SK-N-SH (cell line): ENCODE measurements at regions not wholly inside any gene's neighbourhood (a gene's known extent, or its start where the extent isn't known, plus 50 kb on each side); places are given as distances from the start of the nearest gene placed in this dataset.

Experiments
- CTCF ChIA-PET: fragments of 300-600, 350-600 bp; formaldehyde crosslinking; extraction: SDS; loops from one replicate; lab custom pipeline; 2021; lab: Yijun Ruan, JAX
- POLR2A ChIA-PET: fragments of 350-600 bp; sonication (Branson Sonifier 250); formaldehyde crosslinking; extraction: SDS; loops from one replicate; lab custom pipeline; 2020; ENCODE audit warnings: antibody characterized with exemption, inconsistent platforms; lab: Yijun Ruan, JAX
- DNase-seq: peaks from one replicate; pipeline ENCODE4 v3.0.0; 2012
- H2AFZ ChIP-seq: fragments of 200-600 bp; sonication (generic); 2 replicates; pipeline ENCODE4 v1.8.1; 2016; ENCODE audit warnings: antibody characterized with exemption, mild to moderate bottlenecking, low read depth
- H3F3A ChIP-seq: fragments of 200-600 bp; sonication (generic); replicated peaks from 2 replicates; pipeline ENCODE3; 2016; ENCODE audit warnings: antibody characterized with exemption, mild to moderate bottlenecking; ENCODE audit not compliant: insufficient read depth
- H3K27ac ChIP-seq, 2 experiments: fragments of 200-500 bp in 1 of 2; fragments of 200-600 bp in 1 of 2; sonication (Bioruptor generic) in 1 of 2; sonication (generic), shearing (Covaris generic) in 1 of 2; 2 replicates each; pipeline versions ENCODE4 v1.5.1 to v1.6.1; 2014 to 2016; ENCODE audit warnings: low read depth in 2 of 2, inconsistent platforms in 1 of 2, low read length in 1 of 2, mild to moderate bottlenecking in 1 of 2, mixed read lengths in 1 of 2
- H3K27me3 ChIP-seq: fragments of 200-600 bp; sonication (generic), shearing (Covaris generic); 2 replicates; pipeline ENCODE4 v1.6.1; 2016; ENCODE audit warnings: mixed run types; ENCODE audit not compliant: insufficient read depth
- H3K36me3 ChIP-seq, 2 experiments: fragments of 200-500 bp in 1 of 2; fragments of 200-600 bp in 1 of 2; sonication (Bioruptor generic) in 1 of 2; sonication (generic) in 1 of 2; replicated peaks in 1 of 2; 2 replicates each; pipeline versions ENCODE3 to v1.5.1; 2014 to 2016; ENCODE audit warnings: low read length in 1 of 2, mild to moderate bottlenecking in 1 of 2; ENCODE audit not compliant: insufficient read depth in 2 of 2, control insufficient read depth in 1 of 2
- H3K4me1 ChIP-seq, 2 experiments: fragments of 200-500 bp in 1 of 2; fragments of 200-600 bp in 1 of 2; sonication (Bioruptor generic) in 1 of 2; sonication (generic), shearing (Covaris generic) in 1 of 2; 2 replicates each; pipeline versions ENCODE4 v1.5.1 to v1.6.1; 2014 to 2016; ENCODE audit warnings: low read depth in 1 of 2, low read length in 1 of 2, mixed run types in 1 of 2; ENCODE audit not compliant: insufficient read depth in 2 of 2, control insufficient read depth in 1 of 2
- H3K4me2 ChIP-seq: fragments of 200-600 bp; sonication (generic), shearing (Covaris generic); 2 replicates; pipeline ENCODE4 v1.6.1; 2017; ENCODE audit warnings: mixed run types
- H3K4me3 ChIP-seq, 2 experiments: fragments of 200-500 bp in 1 of 2; fragments of 200-600 bp in 1 of 2; sonication (Bioruptor generic) in 1 of 2; sonication (generic), shearing (Covaris generic) in 1 of 2; 2 replicates each; pipeline versions ENCODE4 v1.5.1 to v1.8.1; 2014 to 2016; ENCODE audit warnings: low read depth in 2 of 2, inconsistent platforms in 1 of 2, low read length in 1 of 2, mild to moderate bottlenecking in 1 of 2, mixed read lengths in 1 of 2, moderate library complexity in 1 of 2
- H3K79me2 ChIP-seq: fragments of 200-600 bp; sonication (generic); 2 replicates; pipeline ENCODE4 v1.8.1; 2017; ENCODE audit warnings: mild to moderate bottlenecking; ENCODE audit not compliant: insufficient read depth
- H3K9ac ChIP-seq: fragments of 200-600 bp; sonication (generic); 2 replicates; pipeline ENCODE4 v1.6.1; 2017; ENCODE audit warnings: mixed run types
- H3K9me2 ChIP-seq: fragments of 200-600 bp; sonication (generic); 2 replicates; pipeline ENCODE4 v1.6.1; 2017; ENCODE audit warnings: mixed run types
- H3K9me3 ChIP-seq: fragments of 200-600 bp; sonication (generic); 2 replicates; pipeline ENCODE4 v1.6.1; 2017; ENCODE audit warnings: mixed run types, mild to moderate bottlenecking, moderate library complexity
- H4K20me1 ChIP-seq: fragments of 200-600 bp; sonication (generic); 2 replicates; pipeline ENCODE4 v1.6.1; 2017; ENCODE audit warnings: mild to moderate bottlenecking, mixed run types; ENCODE audit not compliant: insufficient read depth
- CHD2 ChIP-seq: fragments of 150-350 bp; IDR thresholded peaks from 2 replicates; pipeline ENCODE4 v1.6.1; 2018; ENCODE audit warnings: low read length; ENCODE audit not compliant: partially characterized antibody
- CTCF ChIP-seq: fragments of 200-600 bp; sonication (generic); IDR thresholded peaks from 2 replicates; pipeline ENCODE4 v1.6.1; 2017; ENCODE audit warnings: antibody characterized with exemption, mild to moderate bottlenecking, moderate library complexity
- ELF1 ChIP-seq: IDR thresholded peaks from 2 replicates; pipeline ENCODE4 v1.4.0; 2012
- EP300 ChIP-seq, 2 experiments: IDR thresholded peaks; 2 replicates each; pipeline versions ENCODE4 v1.4.0 to v1.6.1; 2012; ENCODE audit warnings: borderline replicate concordance in 1 of 2, low read depth in 1 of 2, low read length in 1 of 2
- EZH2phosphoT487 ChIP-seq: fragments of 200-600 bp; sonication (generic); IDR thresholded peaks from 2 replicates; pipeline ENCODE4 v1.6.1; 2017; ENCODE audit warnings: low read depth, mixed run types, mild to moderate bottlenecking, antibody characterized with exemption, moderate library complexity, borderline replicate concordance
- FOXJ3 ChIP-seq: sonication (generic); formaldehyde crosslinking; IDR thresholded peaks from 2 replicates; pipeline ENCODE4 v1.5.1; 2020; ENCODE audit warnings: mild to moderate bottlenecking, missing genetic modification reagents
- GATA2 ChIP-seq: sonication (generic); formaldehyde crosslinking; IDR thresholded peaks from 2 replicates; pipeline ENCODE4 v1.5.0; 2020; ENCODE audit warnings: mild to moderate bottlenecking, missing genetic modification reagents
- IRF3 ChIP-seq: fragments of 150-350 bp; IDR thresholded peaks from 2 replicates; pipeline ENCODE4 v1.6.1; 2016; ENCODE audit warnings: mild to moderate bottlenecking, low read depth, low read length
- JUND ChIP-seq: IDR thresholded peaks from 2 replicates; pipeline ENCODE4 v1.4.0; 2012
- MEF2A ChIP-seq: IDR thresholded peaks from 2 replicates; pipeline ENCODE4 v1.4.0; 2012; ENCODE audit warnings: low read depth, borderline replicate concordance
- NFIC ChIP-seq: IDR thresholded peaks from 2 replicates; pipeline ENCODE4 v1.4.0; 2012; ENCODE audit warnings: borderline replicate concordance
- NRF1 ChIP-seq: IDR thresholded peaks from 2 replicates; pipeline ENCODE4 v1.6.1; 2012; ENCODE audit warnings: low read depth, mild to moderate bottlenecking, low read length
- PBX3 ChIP-seq: IDR thresholded peaks from 2 replicates; pipeline ENCODE4; 2012
- POLR2AphosphoS5 ChIP-seq: IDR thresholded peaks from 2 replicates; pipeline ENCODE4 v1.6.1; 2012; ENCODE audit warnings: low read depth, low read length
- RAD21 ChIP-seq: IDR thresholded peaks from 2 replicates; pipeline ENCODE4 v1.6.1; 2012; ENCODE audit warnings: mild to moderate bottlenecking, low read length
- RFX5 ChIP-seq: IDR thresholded peaks from 2 replicates; pipeline ENCODE4 v1.6.1; 2012; ENCODE audit warnings: mild to moderate bottlenecking, improper control_type of control experiment, low read length
- RXRA ChIP-seq: IDR thresholded peaks from 2 replicates; pipeline ENCODE4 v1.4.0; 2012; ENCODE audit warnings: low read depth, mild to moderate bottlenecking, borderline replicate concordance
- YY1 ChIP-seq: IDR thresholded peaks from 2 replicates; pipeline ENCODE4 v1.4.0; 2012; ENCODE audit warnings: low read depth, mild to moderate bottlenecking
- ZBTB33 ChIP-seq: IDR thresholded peaks from 2 replicates; pipeline ENCODE4 v1.4.0; 2012; ENCODE audit warnings: low read depth, borderline replicate concordance
- WGBS: methylation state at CpG from one replicate; pipeline ENCODE4 v1.1.6; 2017; ENCODE audit warnings: low lambda C conversion rate; 5-methylcytosine and 5-hydroxymethylcytosine counted together

DNA sequence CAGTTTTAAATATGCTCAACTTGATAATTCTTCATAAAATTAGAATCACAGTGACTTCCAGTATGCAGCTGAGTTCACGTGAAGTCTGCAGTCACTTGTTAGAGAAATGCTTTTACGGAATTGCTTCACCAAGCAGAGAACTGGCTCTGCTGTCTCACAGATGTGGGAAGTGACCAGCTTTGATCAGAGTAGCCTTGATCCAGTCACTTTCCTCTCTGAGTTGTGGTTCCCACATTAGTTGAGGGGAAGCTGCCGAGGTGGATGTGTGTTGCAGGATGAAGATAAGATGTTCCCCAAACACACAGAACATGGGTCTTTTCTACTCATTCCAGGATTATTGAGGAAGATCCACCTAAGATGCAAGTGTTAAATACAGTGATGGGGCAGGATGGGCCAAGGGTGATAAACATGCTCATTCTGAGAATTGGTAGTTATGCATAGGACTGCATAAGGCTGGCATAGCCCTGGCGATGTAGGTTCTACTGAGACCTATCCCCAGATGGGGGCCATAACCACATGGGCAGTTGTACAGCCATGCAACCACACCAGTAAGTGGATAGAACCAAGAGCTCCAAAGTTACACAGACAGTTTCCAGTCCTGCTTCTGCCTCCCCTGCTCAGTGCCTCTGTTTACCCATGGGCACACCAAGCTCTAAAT lies 168.9 kb upstream of the MAF start:
- Histone ChIP-seq H3K4me1 (peaks cover 0 to 15% of the 10 kb centered on the region in 2 experiments; a peak in 1 of 4 replicates), H2AFZ (no peak overlapping the region), H3K9me2 (no peaks in the 10 kb centered on the region), H3F3A (no peaks in the 10 kb centered on the region), H4K20me1 (no peaks in the 10 kb centered on the region), H3K36me3 (no peaks in the 10 kb centered on the region), H3K4me2 (no peak overlapping the region), H3K79me2 (no peaks in the 10 kb centered on the region), H3K9ac (no peak overlapping the region), H3K4me3 (no peak overlapping the region), H3K27ac (no peak overlapping the region; a peak in 1 of 4 replicates), H3K9me3 (no peaks in the 10 kb centered on the region; the same call in 1 of the 2 replicates), H3K27me3 (no peaks in the 10 kb centered on the region)
- CTCF ChIA-PET: interaction anchor here (0.6 to 1.5 kb wide), 2 partner anchors 15 to 1105 kb away, joined by 3 read pairs; no protein-coding TSS in a partner anchor
- no peak for TF ChIP-seq JUND
- no peak for TF ChIP-seq GATA2 (CRISPR knock-in tag)
- TF ChIP-seq NRF1: no peak
- no peak for TF ChIP-seq RXRA
- TF ChIP-seq EP300 (IDR thresholded peaks at IDR 0.05; ENCODE audit: borderline replicate concordance in 1 of 2, low read depth in 1 of 2, low read length in 1 of 2): no peak
- TF ChIP-seq NFIC: no peak
- no peak for TF ChIP-seq ZBTB33
- POLR2A ChIA-PET: no interaction called here
- 60% methylated on average over 4 of the region's 4 CpGs for WGBS
- no peak for DNase-seq

GRCh38 chr16:79768276-79768970 lies 167.9 kb upstream of the MAF start:
- POLR2A ChIA-PET: no interaction called here
- no peak overlapping the region for H3K27ac ChIP-seq
- no peak overlapping the region for H3K9ac ChIP-seq
- no peak overlapping the region for H3K4me2 ChIP-seq
- no peaks in the 10 kb centered on the region for H3K27me3 ChIP-seq
- no peaks in the 10 kb centered on the region for H3K9me2 ChIP-seq
- WGBS: 51% methylated on average over 10 of the region's 10 CpGs
- H4K20me1 ChIP-seq: no peaks in the 10 kb centered on the region
- H3K79me2 ChIP-seq: no peaks in the 10 kb centered on the region
- H3K4me1 ChIP-seq: peaks cover 0 to 15% of the 10 kb centered on the region in 2 experiments; a peak in 1 of 4 replicates
- no peaks in the 10 kb centered on the region for H3F3A ChIP-seq
- H2AFZ ChIP-seq: no peak overlapping the region
- H3K4me3 ChIP-seq: no peak overlapping the region
- H3K36me3 ChIP-seq: no peaks in the 10 kb centered on the region
- CTCF ChIA-PET: interaction anchor here (0.7 to 0.9 kb wide), 2 partner anchors 22 to 81 kb away, joined by 3 read pairs; no protein-coding TSS in a partner anchor
- TF ChIP-seq EP300 (IDR thresholded peaks at IDR 0.05; ENCODE audit: borderline replicate concordance in 1 of 2, low read depth in 1 of 2, low read length in 1 of 2) (no peak), PBX3 (no peak), RAD21 (no peak), EZH2phosphoT487 (no peak), YY1 (no peak), MEF2A (no peak), FOXJ3 (no peak), IRF3 (no peak), ELF1 (no peak), POLR2AphosphoS5 (no peak), RFX5 (no peak), CHD2 (no peak), CTCF (no peak), GATA2 (CRISPR knock-in tag) (no peak)
- TF ChIP-seq, all 33 proteins: peak for 0
- H3K9me3 ChIP-seq: no peaks in the 10 kb centered on the region; the same call in 1 of the 2 replicates
- DNase-seq: no peak
